ENCODE measurements at regions not wholly inside any gene's neighbourhood (a gene's known extent, or its start where the extent isn't known, plus 50 kb on each side); places are given as distances from the start of the nearest gene placed in this dataset.

GRCh38 chr5:144771802-144772201 lies 601.1 kb downstream of the KCTD16 start:
- H3K4me2 ChIP-seq (ENCODE audit: low read length) = no peak overlapping the region
- H3K27ac ChIP-seq (ENCODE audit: low read length) = no peak overlapping the region
- no peaks in the 10 kb centered on the region for H3K9me3 ChIP-seq (ENCODE audit: insufficient read depth, low read length)
- H3K9ac ChIP-seq (ENCODE audit: low read length) = no peak overlapping the region
- no peak overlapping the region for H2AFZ ChIP-seq (ENCODE audit: low read depth, low read length)
- no peaks in the 10 kb centered on the region for H3K27me3 ChIP-seq (ENCODE audit: low read depth, low read length)
- H3K4me3 ChIP-seq (ENCODE audit: low read length) = no peak overlapping the region
- H4K20me1 ChIP-seq (ENCODE audit: insufficient read depth, low read length) = no peaks in the 10 kb centered on the region
- H3K36me3 ChIP-seq (replicated peaks; ENCODE audit: low read depth, low read length) = no peaks in the 10 kb centered on the region
- TF ChIP-seq EZH2phosphoT487 (IDR thresholded peaks at IDR 0.05; ENCODE audit: low read depth) (no peak), CTCF (IDR thresholded peaks at IDR 0.05; ENCODE audit: low read depth, low read length) (no peak)
- no peaks in the 10 kb centered on the region for H3K4me1 ChIP-seq (ENCODE audit: low read length)
- no peaks in the 10 kb centered on the region for H3K79me2 ChIP-seq (ENCODE audit: low read length)

- no peak overlapping the region for H2AFZ ChIP-seq (ENCODE audit: low read depth, low read length)
- no peaks in the 10 kb centered on the region for H4K20me1 ChIP-seq (ENCODE audit: insufficient read depth, low read length)
- no peaks in the 10 kb centered on the region for H3K36me3 ChIP-seq (replicated peaks; ENCODE audit: low read depth, low read length)
- no peaks in the 10 kb centered on the region for H3K79me2 ChIP-seq (ENCODE audit: low read length)
- no peak overlapping the region for H3K4me2 ChIP-seq (ENCODE audit: low read length)
- no peaks in the 10 kb centered on the region for H3K4me1 ChIP-seq (ENCODE audit: low read length)
- TF ChIP-seq CTCF (IDR thresholded peaks at IDR 0.05; ENCODE audit: low read depth, low read length) (no peak), EZH2phosphoT487 (IDR thresholded peaks at IDR 0.05; ENCODE audit: low read depth) (no peak)
- H3K9me3 ChIP-seq (ENCODE audit: insufficient read depth, low read length) = no peaks in the 10 kb centered on the region
- H3K9ac ChIP-seq (ENCODE audit: low read length) = no peak overlapping the region
- H3K27ac ChIP-seq (ENCODE audit: low read length) = no peak overlapping the region
- H3K4me3 ChIP-seq (ENCODE audit: low read length) = no peak overlapping the region
- H3K27me3 ChIP-seq (ENCODE audit: low read depth, low read length) = no peaks in the 10 kb centered on the region
Measured at GRCh38 chr5:144742361-144742760, 571.7 kb downstream of the KCTD16 start.

- Histone ChIP-seq H3K27me3 (ENCODE audit: low read depth, low read length) (no peaks in the 10 kb centered on the region), H3K9ac (ENCODE audit: low read length) (no peak overlapping the region), H3K36me3 (replicated peaks; ENCODE audit: low read depth, low read length) (no peaks in the 10 kb centered on the region), H3K27ac (ENCODE audit: low read length) (no peak overlapping the region), H3K4me2 (ENCODE audit: low read length) (no peak overlapping the region), H3K9me3 (ENCODE audit: insufficient read depth, low read length) (no peaks in the 10 kb centered on the region), H3K4me3 (ENCODE audit: low read length) (no peak overlapping the region), H3K4me1 (ENCODE audit: low read length) (no peaks in the 10 kb centered on the region), H2AFZ (ENCODE audit: low read depth, low read length) (no peak overlapping the region), H4K20me1 (ENCODE audit: insufficient read depth, low read length) (no peaks in the 10 kb centered on the region), H3K79me2 (ENCODE audit: low read length) (no peaks in the 10 kb centered on the region)
- TF ChIP-seq CTCF (IDR thresholded peaks at IDR 0.05; ENCODE audit: low read depth, low read length) (no peak), EZH2phosphoT487 (IDR thresholded peaks at IDR 0.05; ENCODE audit: low read depth) (no peak)
Measured at GRCh38 chr5:144731786-144732185, 561.1 kb downstream of the KCTD16 start.

- H3K27ac ChIP-seq (ENCODE audit: low read length) = no peak overlapping the region
- TF ChIP-seq CTCF (IDR thresholded peaks at IDR 0.05; ENCODE audit: low read depth, low read length) (no peak), EZH2phosphoT487 (IDR thresholded peaks at IDR 0.05; ENCODE audit: low read depth) (no peak)
- H3K27me3 ChIP-seq (ENCODE audit: low read depth, low read length) = no peaks in the 10 kb centered on the region
- H2AFZ ChIP-seq (ENCODE audit: low read depth, low read length) = no peak overlapping the region
- H3K4me3 ChIP-seq (ENCODE audit: low read length) = no peak overlapping the region
- H3K9me3 ChIP-seq (ENCODE audit: insufficient read depth, low read length) = no peaks in the 10 kb centered on the region
- H3K79me2 ChIP-seq (ENCODE audit: low read length) = no peaks in the 10 kb centered on the region
- no peaks in the 10 kb centered on the region for H3K4me1 ChIP-seq (ENCODE audit: low read length)
- H3K9ac ChIP-seq (ENCODE audit: low read length) = no peak overlapping the region
- H4K20me1 ChIP-seq (ENCODE audit: insufficient read depth, low read length) = no peaks in the 10 kb centered on the region
- H3K36me3 ChIP-seq (replicated peaks; ENCODE audit: low read depth, low read length) = no peaks in the 10 kb centered on the region
- H3K4me2 ChIP-seq (ENCODE audit: low read length) = no peak overlapping the region
Measured at GRCh38 chr5:144712090-144712489, 541.4 kb downstream of the KCTD16 start.
